ENCODE measurements at regions not wholly inside any gene's neighbourhood (a gene's known extent, or its start where the extent isn't known, plus 50 kb on each side); places are given as distances from the start of the nearest gene placed in this dataset.

DNA sequence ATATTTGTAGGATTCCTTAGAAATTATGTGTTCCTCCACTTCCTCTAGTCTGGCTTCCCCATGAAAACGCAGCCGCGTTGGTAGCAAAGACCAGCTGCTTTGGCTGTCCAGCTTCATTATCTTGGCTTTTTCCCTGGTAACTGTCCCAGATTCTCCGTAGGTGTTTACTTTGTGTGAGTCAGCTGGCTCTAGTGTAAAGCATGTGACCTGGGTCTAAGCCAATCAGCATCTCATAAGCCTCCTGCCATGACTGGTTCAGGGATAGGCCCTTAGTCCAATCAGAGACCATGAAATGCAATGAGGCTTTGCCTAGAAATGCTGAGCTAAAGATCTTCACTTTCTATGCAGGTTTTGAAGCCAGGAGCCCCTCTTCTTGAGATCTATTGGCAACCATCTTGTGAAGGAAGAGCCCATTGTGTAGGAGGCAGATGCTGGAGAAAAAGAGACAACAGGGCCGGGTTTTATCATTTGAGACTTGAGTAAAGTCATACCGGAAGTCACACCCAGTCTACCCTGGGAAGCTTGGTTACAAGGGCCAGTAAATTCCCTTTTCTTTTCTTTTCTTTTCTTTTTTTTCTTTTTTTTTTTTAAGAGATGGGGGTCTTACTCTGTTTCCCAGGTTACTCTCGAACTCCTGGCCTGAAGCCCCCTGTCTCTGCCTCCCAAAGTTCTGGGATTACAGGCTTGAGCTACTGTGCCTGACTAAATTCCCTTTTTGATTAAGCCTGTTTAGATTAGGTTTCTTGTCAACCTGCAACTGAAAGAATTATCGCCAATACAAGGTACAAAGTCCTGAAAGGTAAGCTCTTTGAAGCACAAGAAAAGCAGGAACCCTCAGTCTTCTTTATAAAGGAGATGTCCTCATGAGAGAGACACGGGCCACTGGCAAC lies 256.5 kb upstream of the RREB1 start:
- no peak for TF ChIP-seq FOXP2 (optimal IDR thresholded peaks at IDR 0.05; ENCODE audit: borderline replicate concordance, extremely low read depth, extremely low read length, insufficient read depth)
- TF ChIP-seq SIN3A (IDR thresholded peaks at IDR 0.05; ENCODE audit: borderline replicate concordance, insufficient read depth, low read length): no peak
- no peak for TF ChIP-seq TAF1 (IDR thresholded peaks at IDR 0.05; ENCODE audit: borderline replicate concordance, insufficient read depth, low read length)
- TF ChIP-seq, protein P1, sequence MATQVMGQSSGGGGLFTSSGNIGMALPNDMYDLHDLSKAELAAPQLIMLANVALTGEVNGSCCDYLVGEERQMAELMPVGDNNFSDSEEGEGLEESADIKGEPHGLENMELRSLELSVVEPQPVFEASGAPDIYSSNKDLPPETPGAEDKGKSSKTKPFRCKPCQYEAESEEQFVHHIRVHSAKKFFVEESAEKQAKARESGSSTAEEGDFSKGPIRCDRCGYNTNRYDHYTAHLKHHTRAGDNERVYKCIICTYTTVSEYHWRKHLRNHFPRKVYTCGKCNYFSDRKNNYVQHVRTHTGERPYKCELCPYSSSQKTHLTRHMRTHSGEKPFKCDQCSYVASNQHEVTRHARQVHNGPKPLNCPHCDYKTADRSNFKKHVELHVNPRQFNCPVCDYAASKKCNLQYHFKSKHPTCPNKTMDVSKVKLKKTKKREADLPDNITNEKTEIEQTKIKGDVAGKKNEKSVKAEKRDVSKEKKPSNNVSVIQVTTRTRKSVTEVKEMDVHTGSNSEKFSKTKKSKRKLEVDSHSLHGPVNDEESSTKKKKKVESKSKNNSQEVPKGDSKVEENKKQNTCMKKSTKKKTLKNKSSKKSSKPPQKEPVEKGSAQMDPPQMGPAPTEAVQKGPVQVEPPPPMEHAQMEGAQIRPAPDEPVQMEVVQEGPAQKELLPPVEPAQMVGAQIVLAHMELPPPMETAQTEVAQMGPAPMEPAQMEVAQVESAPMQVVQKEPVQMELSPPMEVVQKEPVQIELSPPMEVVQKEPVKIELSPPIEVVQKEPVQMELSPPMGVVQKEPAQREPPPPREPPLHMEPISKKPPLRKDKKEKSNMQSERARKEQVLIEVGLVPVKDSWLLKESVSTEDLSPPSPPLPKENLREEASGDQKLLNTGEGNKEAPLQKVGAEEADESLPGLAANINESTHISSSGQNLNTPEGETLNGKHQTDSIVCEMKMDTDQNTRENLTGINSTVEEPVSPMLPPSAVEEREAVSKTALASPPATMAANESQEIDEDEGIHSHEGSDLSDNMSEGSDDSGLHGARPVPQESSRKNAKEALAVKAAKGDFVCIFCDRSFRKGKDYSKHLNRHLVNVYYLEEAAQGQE (IDR thresholded peaks at IDR 0.05; ENCODE audit: insufficient read depth in 1 of 2, low read depth in 2 of 2, low read length in 2 of 2): peak in 1 of 2 experiments; percentile 79; a peak in 2 of 4 replicates
- TF ChIP-seq POLR2AphosphoS5 (IDR thresholded peaks at IDR 0.05; ENCODE audit: low read depth, low read length): no peak

DNA sequence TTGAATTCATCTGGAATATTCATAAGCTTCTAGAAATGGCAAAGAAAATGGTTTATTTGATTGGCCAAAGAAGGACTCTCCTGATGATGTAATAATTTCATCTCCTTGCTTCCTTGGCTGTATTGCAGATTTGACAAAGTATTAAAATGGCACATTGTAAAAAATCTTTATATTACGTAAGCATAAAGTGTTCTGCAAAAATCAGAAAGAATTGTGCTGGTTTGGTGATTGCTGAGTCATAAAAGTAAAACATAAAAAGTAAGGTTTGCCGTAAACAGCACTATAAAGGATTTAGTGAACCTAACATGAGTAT lies 255.9 kb upstream of the RREB1 start:
- TF ChIP-seq TAF1 (IDR thresholded peaks at IDR 0.05; ENCODE audit: borderline replicate concordance, insufficient read depth, low read length) (no peak), FOXP2 (optimal IDR thresholded peaks at IDR 0.05; ENCODE audit: borderline replicate concordance, extremely low read depth, extremely low read length, insufficient read depth) (no peak), POLR2AphosphoS5 (IDR thresholded peaks at IDR 0.05; ENCODE audit: low read depth, low read length) (no peak), SIN3A (IDR thresholded peaks at IDR 0.05; ENCODE audit: borderline replicate concordance, insufficient read depth, low read length) (no peak)
- TF ChIP-seq, protein P1 (IDR thresholded peaks at IDR 0.05; ENCODE audit: insufficient read depth in 1 of 2, low read depth in 2 of 2, low read length in 2 of 2): no peak

DNA sequence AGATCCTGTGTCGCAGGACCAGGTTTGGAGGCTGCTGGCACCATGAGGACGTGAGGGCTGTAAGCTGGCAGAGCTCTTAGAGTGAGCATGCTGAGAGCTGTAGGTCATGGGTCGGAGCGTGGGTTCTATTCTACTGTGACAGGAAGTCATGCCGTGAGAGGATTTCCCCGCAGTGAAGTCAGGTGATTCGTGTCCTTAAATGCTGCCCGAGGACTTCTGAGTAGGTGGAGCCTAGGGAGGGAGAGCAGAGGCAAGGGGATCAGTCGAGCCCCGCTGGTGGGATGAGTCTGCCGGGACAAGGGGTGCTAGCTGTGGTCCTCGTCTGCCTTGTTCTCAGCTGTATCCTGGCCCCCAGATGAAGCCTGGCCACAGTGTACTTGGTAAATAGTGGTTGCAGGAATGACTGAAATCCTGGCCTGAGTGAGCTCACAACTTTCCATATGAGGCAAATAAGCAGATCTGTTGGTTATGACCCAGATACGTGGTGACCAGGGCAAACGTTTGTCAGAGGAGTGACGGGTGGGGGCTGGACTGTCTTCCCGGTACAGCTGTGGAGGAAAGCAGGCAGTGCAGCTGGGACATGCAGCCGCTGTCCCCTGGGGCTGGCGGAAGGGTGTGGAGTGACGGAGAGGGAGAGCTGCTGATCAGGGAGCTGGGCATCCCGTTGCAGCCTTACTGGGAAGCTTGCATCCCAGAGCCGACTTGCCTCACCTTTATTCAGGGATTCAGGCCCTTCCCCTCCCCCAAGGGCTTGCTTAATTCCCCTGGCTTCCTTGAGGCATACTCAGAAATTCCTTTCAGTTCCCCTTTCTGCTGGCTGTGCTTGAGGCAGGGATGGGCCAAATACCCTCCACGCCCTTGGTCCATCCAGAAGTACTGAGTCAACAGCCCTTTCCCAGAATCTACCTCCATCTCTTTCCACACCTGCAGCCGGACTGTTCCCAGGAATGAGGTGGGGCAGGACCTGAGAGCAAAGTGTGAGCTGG lies 250.9 kb upstream of the RREB1 start:
- TF ChIP-seq, protein P1 (IDR thresholded peaks at IDR 0.05; ENCODE audit: insufficient read depth in 1 of 2, low read depth in 2 of 2, low read length in 2 of 2): no peak
- TF ChIP-seq FOXP2 (optimal IDR thresholded peaks at IDR 0.05; ENCODE audit: borderline replicate concordance, extremely low read depth, extremely low read length, insufficient read depth) (no peak), POLR2AphosphoS5 (IDR thresholded peaks at IDR 0.05; ENCODE audit: low read depth, low read length) (no peak), SIN3A (IDR thresholded peaks at IDR 0.05; ENCODE audit: borderline replicate concordance, insufficient read depth, low read length) (no peak), TAF1 (IDR thresholded peaks at IDR 0.05; ENCODE audit: borderline replicate concordance, insufficient read depth, low read length) (no peak)

DNA sequence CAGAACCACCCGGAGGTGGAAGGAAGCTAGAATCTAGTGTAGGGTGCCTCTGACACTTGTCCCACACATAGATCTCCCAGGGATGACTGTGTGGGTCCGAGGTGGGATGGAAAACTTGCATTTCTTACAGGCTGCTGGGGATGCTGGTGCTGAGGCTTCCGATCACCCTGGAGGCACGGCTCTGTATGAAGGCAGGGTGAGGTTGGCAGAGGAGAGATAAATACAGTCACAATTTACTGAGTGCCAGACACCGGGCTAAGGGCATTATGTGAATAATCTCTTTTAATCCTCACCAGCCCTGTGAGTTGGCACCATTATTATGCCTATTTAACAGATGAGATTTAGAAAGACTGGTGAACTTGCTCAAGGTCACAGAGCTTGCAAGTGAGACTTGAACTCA lies 250.2 kb upstream of the RREB1 start:
- TF ChIP-seq FOXP2 (optimal IDR thresholded peaks at IDR 0.05; ENCODE audit: borderline replicate concordance, extremely low read depth, extremely low read length, insufficient read depth) (no peak), TAF1 (IDR thresholded peaks at IDR 0.05; ENCODE audit: borderline replicate concordance, insufficient read depth, low read length) (no peak), POLR2AphosphoS5 (IDR thresholded peaks at IDR 0.05; ENCODE audit: low read depth, low read length) (no peak), SIN3A (IDR thresholded peaks at IDR 0.05; ENCODE audit: borderline replicate concordance, insufficient read depth, low read length) (no peak)
- TF ChIP-seq, protein P1 (IDR thresholded peaks at IDR 0.05; ENCODE audit: insufficient read depth in 1 of 2, low read depth in 2 of 2, low read length in 2 of 2): no peak
